HCT116 (cell line): ENCODE measurements at regions not wholly inside any gene's neighbourhood (a gene's known extent, or its start where the extent isn't known, plus 50 kb on each side); places are given as distances from the start of the nearest gene placed in this dataset.
"Not testable (repeated sequence)": the region's sequence is repeated elsewhere in the genome, so short reads cannot be mapped to it uniquely, and the experiment has no call there.

Experiments used
- ATAC-seq: fragments of 200-7000 bp; cut with Tn5 transposase; 2 replicates; pipeline ENCODE4 v1.9.1; 2020; ENCODE audit warnings: mild to moderate bottlenecking, moderate library complexity
- BruUV-seq: library from RNA; stranded (reverse); fragments of 400-500 nt; replicated peaks from 2 replicates; lab custom pipeline; 2021; lab: Mats Ljungman, UMichigan
- CTCF ChIA-PET: fragments of 300-600 bp; sonication (Branson Sonifier 250); formaldehyde crosslinking; loops from one replicate; lab custom pipeline; 2021; ENCODE audit warnings: antibody characterized with exemption; lab: Charles Lee
- POLR2A ChIA-PET: fragments of 300-600, 350-600 bp; sonication (Branson Sonifier 250); formaldehyde crosslinking; loops from one replicate; lab custom pipeline; 2021; ENCODE audit warnings: antibody characterized with exemption; lab: Charles Lee
- RAD21 ChIA-PET, 2 experiments: fragments of 300-600 bp; sonication (Branson Sonifier 250); formaldehyde crosslinking; loops; one replicate each; lab custom pipeline; 2023; ENCODE audit warnings: low total read pairs in 2 of 2; ENCODE audit not compliant: uncharacterized antibody in 2 of 2, unreplicated experiment in 2 of 2, low non-redundant PET in 1 of 2; lab: Charles Lee
- DNase-seq: peaks from one replicate; pipeline ENCODE4 v3.0.0-alpha.2; 2010; ENCODE audit warnings: low read depth, low spot score
- H2AFZ ChIP-seq: fragments of 200-600 bp; shearing (Covaris generic), sonication (generic); 2 replicates; pipeline ENCODE4 v1.6.1; 2017; ENCODE audit warnings: low read depth, mixed run types, mixed read lengths, antibody characterized with exemption, low read length; ENCODE audit not compliant: poor library complexity, severe bottlenecking
- H3K27ac ChIP-seq: 2 replicates; pipeline ENCODE4 v1.5.1; 2012; ENCODE audit warnings: low read depth, low read length
- H3K27me3 ChIP-seq: fragments of 200-600 bp; sonication (generic); 2 replicates; pipeline ENCODE4 v1.6.1; 2016; ENCODE audit warnings: mixed run types, low read length, mixed read lengths; ENCODE audit not compliant: insufficient read depth
- H3K36me3 ChIP-seq, 2 experiments: fragments of 200-500 bp in 1 of 2; fragments of 200-600 bp in 1 of 2; sonication (Bioruptor generic) in 1 of 2; sonication (generic) in 1 of 2; 2 replicates each; pipeline versions ENCODE4 v1.5.1 to v1.6.1; 2014 to 2016; ENCODE audit warnings: low read length in 2 of 2, inconsistent platforms in 1 of 2, mixed read lengths in 1 of 2, mixed run types in 1 of 2; ENCODE audit not compliant: insufficient read depth in 2 of 2, control insufficient read depth in 1 of 2
- H3K4me1 ChIP-seq, 2 experiments: fragments of 200-600 bp in 1 of 2; sonication (generic) in 1 of 2; 2 replicates each; pipeline versions ENCODE4 v1.5.1 to v1.6.1; 2012 to 2017; ENCODE audit warnings: low read length in 2 of 2, inconsistent platforms in 1 of 2, mild to moderate bottlenecking in 1 of 2, mixed read lengths in 1 of 2, mixed run types in 1 of 2, moderate library complexity in 1 of 2; ENCODE audit not compliant: insufficient read depth in 2 of 2, control insufficient read depth in 1 of 2
- H3K4me2 ChIP-seq: fragments of 200-600 bp; sonication (generic); 2 replicates; pipeline ENCODE4 v1.6.1; 2017; ENCODE audit warnings: mixed run types, low read length, mixed read lengths
- H3K4me3 ChIP-seq, 2 experiments: fragments of 200-600 bp in 1 of 2; sonication (generic) in 1 of 2; replicated peaks in 1 of 2; 2 replicates each; pipeline ENCODE4 v1.5.1; 2011 to 2016; ENCODE audit warnings: low read length in 2 of 2, control low read depth in 1 of 2, low read depth in 1 of 2, mild to moderate bottlenecking in 1 of 2, mixed read lengths in 1 of 2, mixed run types in 1 of 2
- H3K79me2 ChIP-seq: fragments of 200-600 bp; sonication (generic); 2 replicates; pipeline ENCODE4 v1.6.1; 2017; ENCODE audit warnings: mild to moderate bottlenecking, mixed run types, low read length, moderate library complexity, mixed read lengths; ENCODE audit not compliant: insufficient read depth
- H3K9ac ChIP-seq: fragments of 200-600 bp; sonication (generic); 2 replicates; pipeline ENCODE4 v1.6.1; 2016; ENCODE audit warnings: low read length, mixed read lengths
- H3K9me2 ChIP-seq: fragments of 200-600 bp; sonication (generic), shearing (Covaris generic); 2 replicates; pipeline ENCODE4 v1.6.1; 2017; ENCODE audit warnings: mixed run types, mild to moderate bottlenecking, moderate library complexity; ENCODE audit not compliant: insufficient read depth
- H3K9me3 ChIP-seq, 2 experiments: fragments of 200-500 bp in 1 of 2; fragments of 200-600 bp in 1 of 2; sonication (Bioruptor generic) in 1 of 2; sonication (generic) in 1 of 2; 2 replicates each; pipeline ENCODE4 v1.6.1; 2014 to 2017; ENCODE audit warnings: low read length in 2 of 2, mixed read lengths in 2 of 2, inconsistent platforms in 1 of 2, low read depth in 1 of 2, mild to moderate bottlenecking in 1 of 2, mixed run types in 1 of 2, moderate library complexity in 1 of 2; ENCODE audit not compliant: control insufficient read depth in 1 of 2, insufficient read depth in 1 of 2
- H4K20me1 ChIP-seq: fragments of 200-600 bp; sonication (generic), shearing (Covaris generic); 2 replicates; pipeline ENCODE4 v1.6.1; 2017; ENCODE audit warnings: mixed run types, mild to moderate bottlenecking, moderate library complexity; ENCODE audit not compliant: insufficient read depth
- ATF3 ChIP-seq: IDR thresholded peaks from 2 replicates; pipeline ENCODE4 v1.6.1; 2012
- CEBPB ChIP-seq: IDR thresholded peaks from 2 replicates; pipeline ENCODE4 v1.6.1; 2012; ENCODE audit warnings: low read depth
- EGR1 ChIP-seq: IDR thresholded peaks from 2 replicates; pipeline ENCODE4 v1.6.1; 2012; ENCODE audit warnings: low read depth
- ELF1 ChIP-seq: IDR thresholded peaks from 2 replicates; pipeline ENCODE4 v1.6.1; 2012; ENCODE audit warnings: low read depth, borderline replicate concordance
- EZH2 ChIP-seq: fragments of 200-600 bp; sonication (generic); IDR thresholded peaks from 2 replicates; pipeline ENCODE4 v1.6.1; 2017; ENCODE audit warnings: antibody characterized with exemption, mixed run types
- EZH2phosphoT487 ChIP-seq: fragments of 200-600 bp; IDR thresholded peaks from 2 replicates; pipeline ENCODE4 v1.6.1; 2018; ENCODE audit warnings: antibody characterized with exemption, borderline replicate concordance
- FOSL1 ChIP-seq: IDR thresholded peaks from 2 replicates; pipeline ENCODE4 v1.6.1; 2012; ENCODE audit warnings: low read depth
- JUND ChIP-seq: IDR thresholded peaks from 2 replicates; pipeline ENCODE4 v1.6.1; 2012
- MAX ChIP-seq: IDR thresholded peaks from 2 replicates; pipeline ENCODE4 v1.6.1; 2012
- POLR2A ChIP-seq: IDR thresholded peaks from 2 replicates; pipeline ENCODE4 v1.7.0; 2011; ENCODE audit warnings: borderline replicate concordance; ENCODE audit not compliant: insufficient read depth, insufficient read length; ENCODE audit errors: extremely low read depth
- REST ChIP-seq: IDR thresholded peaks from 2 replicates; pipeline ENCODE4 v1.6.1; 2012; ENCODE audit warnings: low read depth
- SRF ChIP-seq: IDR thresholded peaks from 2 replicates; pipeline ENCODE4 v1.6.1; 2012; ENCODE audit warnings: low read depth
- ZBTB33 ChIP-seq: IDR thresholded peaks from 2 replicates; pipeline ENCODE4 v1.6.1; 2011; ENCODE audit warnings: mild to moderate bottlenecking, low read length, moderate library complexity; ENCODE audit not compliant: insufficient replicate concordance; ENCODE audit errors: extremely low read depth
- ZNF274 ChIP-seq: fragments of 200-500 bp; sonication (Bioruptor generic); IDR thresholded peaks from 2 replicates; pipeline ENCODE4 v1.6.1; 2014; ENCODE audit warnings: mild to moderate bottlenecking, low read depth, low read length, inconsistent platforms
- intact Hi-C: fragments of 100-400 bp; cut with micrococcal nuclease; formaldehyde crosslinking; loops from 2 replicates; pipeline ENCODE4 v1.10.0; 2022

GRCh38 chr3:73827204-73827603 lies 202.5 kb upstream of the PDZRN3 start:
- peaks cover 4 to 19% of the 10 kb centered on the region in 2 experiments; a peak in 2 of 4 replicates for H3K9me3 ChIP-seq
- H3K27ac ChIP-seq, result no peak overlapping the region
- no peak for DNase-seq
- H2AFZ ChIP-seq, result no peak overlapping the region
- H3K4me3 ChIP-seq, result no peak overlapping the region
- ATAC-seq, result no peak
- no peak overlapping the region for H3K4me2 ChIP-seq
- CTCF ChIA-PET, result no interaction called here
- H3K79me2 ChIP-seq, result no peaks in the 10 kb centered on the region
- H4K20me1 ChIP-seq, result no peaks in the 10 kb centered on the region
- RAD21 ChIA-PET, result no interaction called here
- no TSS peak for BruUV-seq
- H3K9ac ChIP-seq, result no peak overlapping the region
- no peaks in the 10 kb centered on the region for H3K4me1 ChIP-seq
- no peaks in the 10 kb centered on the region for H3K27me3 ChIP-seq
- H3K36me3 ChIP-seq, result no peaks in the 10 kb centered on the region
- intact Hi-C loops, result no loop called here
- no peaks in the 10 kb centered on the region for H3K9me2 ChIP-seq
- no peak for TF ChIP-seq ZBTB33
- no peak for TF ChIP-seq SRF
- no peak for TF ChIP-seq ELF1
- no peak for TF ChIP-seq ATF3
- TF ChIP-seq EGR1, result no peak
- no peak for TF ChIP-seq EZH2
- no peak for TF ChIP-seq POLR2A
- TF ChIP-seq ZNF274, result no peak
- TF ChIP-seq EZH2phosphoT487, result no peak
- no peak for TF ChIP-seq REST
- no peak for TF ChIP-seq FOSL1
- TF ChIP-seq CEBPB, result no peak
- no peak for TF ChIP-seq MAX
- TF ChIP-seq JUND, result no peak
- POLR2A ChIA-PET, result no interaction called here

GRCh38 chr3:73820896-73821295 lies 196.2 kb upstream of the PDZRN3 start:
- H4K20me1 ChIP-seq, CTCF ChIA-PET, H3K4me3 ChIP-seq, BruUV-seq, POLR2A ChIA-PET, H3K4me1 ChIP-seq, H3K27ac ChIP-seq, H3K9me2 ChIP-seq, DNase-seq, H3K79me2 ChIP-seq, RAD21 ChIA-PET, intact Hi-C loops, H3K36me3 ChIP-seq, ATAC-seq, H3K4me2 ChIP-seq, H2AFZ ChIP-seq, H3K9ac ChIP-seq, H3K27me3 ChIP-seq: not testable (repeated sequence)
- peaks cover 0 to 14% of the 10 kb centered on the region in 2 experiments; a peak in 2 of 4 replicates for H3K9me3 ChIP-seq
